Astrocyte (in vitro differentiated cells and primary cell): ENCODE measurements at regions not wholly inside any gene's neighbourhood (a gene's known extent, or its start where the extent isn't known, plus 50 kb on each side); places are given as distances from the start of the nearest gene placed in this dataset.

Source experiments
- DNase-seq: peaks from one replicate; pipeline ENCODE4 v3.0.0-alpha.2; 2010; ENCODE audit warnings: low read depth
- FAIRE-seq: peaks from 2 replicates; lab custom pipeline; 2011; peaks lifted over from hg19 to GRCh38; lab: Jason Lieb, UNC
- H2AFZ ChIP-seq: 2 replicates; pipeline ENCODE4 v1.6.0; 2012; ENCODE audit warnings: low read depth, low read length, inconsistent platforms
- H3K27ac ChIP-seq: 2 replicates; pipeline ENCODE4 v1.5.1; 2011; ENCODE audit warnings: low read depth, low read length, inconsistent platforms
- H3K27me3 ChIP-seq: 2 replicates; pipeline ENCODE4 v1.6.0; 2011; ENCODE audit warnings: low read length, inconsistent platforms; ENCODE audit not compliant: insufficient read depth
- H3K36me3 ChIP-seq: 2 replicates; pipeline ENCODE4 v1.5.1; 2011; ENCODE audit warnings: low read length, inconsistent platforms; ENCODE audit not compliant: insufficient read depth
- H3K4me1 ChIP-seq: 2 replicates; pipeline ENCODE4 v1.5.1; 2011; ENCODE audit warnings: low read length, inconsistent platforms; ENCODE audit not compliant: insufficient read depth
- H3K4me2 ChIP-seq: 2 replicates; pipeline ENCODE4 v1.6.0; 2012; ENCODE audit warnings: low read length, inconsistent platforms
- H3K4me3 ChIP-seq: 2 replicates; pipeline ENCODE4 v1.5.1; 2011; ENCODE audit warnings: low read depth, mild to moderate bottlenecking, low read length, inconsistent platforms; ENCODE audit not compliant: insufficient read depth
- H3K79me2 ChIP-seq: 2 replicates; pipeline ENCODE4 v1.6.0; 2012; ENCODE audit warnings: mild to moderate bottlenecking, low read length, inconsistent platforms; ENCODE audit not compliant: insufficient read depth
- H3K9ac ChIP-seq: 2 replicates; pipeline ENCODE4 v1.6.0; 2012; ENCODE audit warnings: mild to moderate bottlenecking, low read length, inconsistent platforms
- H3K9me3 ChIP-seq: 2 replicates; pipeline ENCODE4 v1.5.1; 2012; ENCODE audit warnings: low read depth, mild to moderate bottlenecking, low read length, inconsistent platforms; ENCODE audit not compliant: insufficient read depth
- H4K20me1 ChIP-seq: 2 replicates; pipeline ENCODE4 v1.6.0; 2012; ENCODE audit warnings: low read length, inconsistent platforms; ENCODE audit not compliant: insufficient read depth
- H3K27ac Mint-ChIP-seq: one replicate; pipeline ENCODE4 v1.8.0; 2021; ENCODE audit warnings: mild to moderate bottlenecking, mixed read lengths; ENCODE audit not compliant: unreplicated experiment
- H3K27me3 Mint-ChIP-seq: one replicate; pipeline ENCODE4 v1.8.0; 2021; ENCODE audit warnings: low read depth, mixed read lengths; ENCODE audit not compliant: unreplicated experiment
- H3K36me3 Mint-ChIP-seq: one replicate; pipeline ENCODE4 v1.8.0; 2021; ENCODE audit warnings: low read depth, mixed read lengths; ENCODE audit not compliant: unreplicated experiment
- H3K4me1 Mint-ChIP-seq: one replicate; pipeline ENCODE4 v1.8.0; 2021; ENCODE audit warnings: low read depth, mixed read lengths; ENCODE audit not compliant: unreplicated experiment
- H3K4me3 Mint-ChIP-seq: one replicate; pipeline ENCODE4 v1.8.0; 2021; ENCODE audit warnings: mild to moderate bottlenecking, moderate library complexity, mixed read lengths; ENCODE audit not compliant: unreplicated experiment
- H3K9me3 Mint-ChIP-seq: one replicate; pipeline ENCODE4 v1.8.0; 2021; ENCODE audit warnings: mild to moderate bottlenecking, mixed read lengths; ENCODE audit not compliant: unreplicated experiment
- EZH2 ChIP-seq: IDR thresholded peaks from 2 replicates; pipeline ENCODE4 v1.6.1; 2012; ENCODE audit warnings: mild to moderate bottlenecking, low read length, inconsistent platforms; ENCODE audit not compliant: insufficient read depth
- TF ChIP-seq, protein P1 (sequence below): IDR thresholded peaks from 2 replicates; pipeline ENCODE4 v1.5.1; 2011; ENCODE audit warnings: low read depth, mild to moderate bottlenecking, inconsistent platforms, low read length, moderate library complexity; ENCODE audit not compliant: insufficient read depth

DNA sequence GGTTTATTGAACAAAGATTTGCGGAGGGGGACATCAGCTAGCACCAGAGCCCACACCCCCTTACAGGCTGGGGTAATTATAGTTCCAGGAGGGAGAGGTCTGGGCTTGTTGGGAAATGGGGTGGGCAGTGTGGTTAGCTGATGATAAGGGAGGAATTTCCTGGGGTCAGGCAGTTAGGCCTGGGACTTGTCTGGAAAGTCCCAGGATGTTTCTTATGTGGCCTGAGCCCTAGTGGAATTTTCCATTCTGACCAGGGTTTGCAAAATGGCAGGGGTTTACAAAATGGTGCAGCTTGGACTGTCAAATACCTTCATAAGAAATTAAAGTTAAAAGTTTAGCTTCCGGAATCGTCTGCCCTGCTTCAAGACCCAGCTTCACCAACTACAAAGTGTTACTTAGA, 199.1 kb downstream of the FBXO15 start:
- peak overlapping the region; percentile 20 for H3K4me2 ChIP-seq
- H3K4me1 Mint-ChIP-seq, result peaks cover 55% of the 10 kb centered on the region
- H4K20me1 ChIP-seq, result no peaks in the 10 kb centered on the region
- H3K9me3 ChIP-seq, result no peaks in the 10 kb centered on the region
- peaks cover 2% of the 10 kb centered on the region for H3K9me3 Mint-ChIP-seq
- no peak overlapping the region for H2AFZ ChIP-seq
- no peak overlapping the region for H3K27ac ChIP-seq
- H3K27ac Mint-ChIP-seq, result peak overlapping the region; percentile 79
- no peaks in the 10 kb centered on the region for H3K36me3 Mint-ChIP-seq
- peak; percentile 75 for DNase-seq
- H3K4me1 ChIP-seq, result peaks cover 19% of the 10 kb centered on the region
- no peak overlapping the region for H3K4me3 ChIP-seq
- FAIRE-seq, result no peak
- H3K27me3 Mint-ChIP-seq, result no peaks in the 10 kb centered on the region
- H3K27me3 ChIP-seq, result no peaks in the 10 kb centered on the region
- TF ChIP-seq, protein P1, sequence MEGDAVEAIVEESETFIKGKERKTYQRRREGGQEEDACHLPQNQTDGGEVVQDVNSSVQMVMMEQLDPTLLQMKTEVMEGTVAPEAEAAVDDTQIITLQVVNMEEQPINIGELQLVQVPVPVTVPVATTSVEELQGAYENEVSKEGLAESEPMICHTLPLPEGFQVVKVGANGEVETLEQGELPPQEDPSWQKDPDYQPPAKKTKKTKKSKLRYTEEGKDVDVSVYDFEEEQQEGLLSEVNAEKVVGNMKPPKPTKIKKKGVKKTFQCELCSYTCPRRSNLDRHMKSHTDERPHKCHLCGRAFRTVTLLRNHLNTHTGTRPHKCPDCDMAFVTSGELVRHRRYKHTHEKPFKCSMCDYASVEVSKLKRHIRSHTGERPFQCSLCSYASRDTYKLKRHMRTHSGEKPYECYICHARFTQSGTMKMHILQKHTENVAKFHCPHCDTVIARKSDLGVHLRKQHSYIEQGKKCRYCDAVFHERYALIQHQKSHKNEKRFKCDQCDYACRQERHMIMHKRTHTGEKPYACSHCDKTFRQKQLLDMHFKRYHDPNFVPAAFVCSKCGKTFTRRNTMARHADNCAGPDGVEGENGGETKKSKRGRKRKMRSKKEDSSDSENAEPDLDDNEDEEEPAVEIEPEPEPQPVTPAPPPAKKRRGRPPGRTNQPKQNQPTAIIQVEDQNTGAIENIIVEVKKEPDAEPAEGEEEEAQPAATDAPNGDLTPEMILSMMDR, result no peak
- no peak for TF ChIP-seq EZH2
- no peak overlapping the region for H3K9ac ChIP-seq
- H3K36me3 ChIP-seq, result no peaks in the 10 kb centered on the region
- H3K4me3 Mint-ChIP-seq, result no peak overlapping the region
- no peaks in the 10 kb centered on the region for H3K79me2 ChIP-seq

DNA sequence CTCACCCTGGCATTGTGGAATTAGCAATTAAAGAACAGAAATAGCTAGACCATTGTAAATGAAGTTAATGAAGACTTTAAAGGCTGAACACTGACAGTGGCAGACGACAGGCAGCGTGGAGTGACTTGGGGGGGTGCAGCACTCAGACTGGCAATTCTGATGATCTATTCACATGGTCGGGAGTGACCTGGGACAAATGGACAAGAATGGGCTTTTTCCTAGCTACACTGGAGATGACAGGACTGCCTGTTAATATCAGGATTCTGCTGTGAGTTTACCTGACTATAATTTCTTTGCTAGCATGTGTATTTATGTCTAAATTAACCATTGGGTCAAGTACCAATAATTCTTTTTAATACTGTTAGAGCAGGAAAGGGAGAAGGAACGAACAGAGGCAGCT, 199.6 kb downstream of the FBXO15 start:
- Mint-ChIP-seq H3K36me3 (no peaks in the 10 kb centered on the region), H3K27ac (peak overlapping the region; percentile 79), H3K4me3 (no peak overlapping the region), H3K27me3 (no peaks in the 10 kb centered on the region), H3K4me1 (peaks cover 55% of the 10 kb centered on the region), H3K9me3 (peaks cover 2% of the 10 kb centered on the region)
- Histone ChIP-seq H3K27me3 (no peaks in the 10 kb centered on the region), H3K36me3 (no peaks in the 10 kb centered on the region), H3K9me3 (no peaks in the 10 kb centered on the region), H3K4me2 (peak overlapping the region; percentile 20), H4K20me1 (no peaks in the 10 kb centered on the region), H3K27ac (no peak overlapping the region), H3K79me2 (no peaks in the 10 kb centered on the region), H3K4me1 (peaks cover 19% of the 10 kb centered on the region), H2AFZ (no peak overlapping the region), H3K9ac (no peak overlapping the region), H3K4me3 (no peak overlapping the region)
- TF ChIP-seq EZH2, result no peak
- TF ChIP-seq, protein P1, result no peak
- DNase-seq (no peak), FAIRE-seq (no peak)

GRCh38 chr18:73947180-73947921, 200.3 kb downstream of the FBXO15 start:
- H3K36me3 Mint-ChIP-seq, result no peaks in the 10 kb centered on the region
- Histone ChIP-seq H3K27ac (no peak overlapping the region), H3K9ac (no peak overlapping the region), H3K79me2 (no peaks in the 10 kb centered on the region), H3K36me3 (no peaks in the 10 kb centered on the region), H3K4me3 (no peak overlapping the region), H3K9me3 (no peaks in the 10 kb centered on the region), H4K20me1 (no peaks in the 10 kb centered on the region), H3K4me2 (no peak overlapping the region), H3K4me1 (peaks cover 19% of the 10 kb centered on the region), H3K27me3 (no peaks in the 10 kb centered on the region), H2AFZ (no peak overlapping the region)
- peaks cover 2% of the 10 kb centered on the region for H3K9me3 Mint-ChIP-seq
- peak overlapping the region; percentile 77 for H3K27ac Mint-ChIP-seq
- H3K27me3 Mint-ChIP-seq, result no peaks in the 10 kb centered on the region
- TF ChIP-seq, protein P1, result no peak
- TF ChIP-seq EZH2, result no peak
- FAIRE-seq (no peak), DNase-seq (peak; percentile 28)
- peaks cover 56% of the 10 kb centered on the region for H3K4me1 Mint-ChIP-seq
- H3K4me3 Mint-ChIP-seq, result no peak overlapping the region
